GM13976 (cell line): ENCODE measurements at regions not wholly inside any gene's neighbourhood (a gene's known extent, or its start where the extent isn't known, plus 50 kb on each side); places are given as distances from the start of the nearest gene placed in this dataset.

ENCODE experiments used
- DNase-seq: peaks from one replicate; pipeline ENCODE4 v3.0.0; 2012; ENCODE audit warnings: low spot score
- in situ Hi-C: fragments of 300-500 bp; cut with MboI; formaldehyde crosslinking; loops from one replicate; pipeline ENCODE4 v1.12.0; 2022; ENCODE audit warnings: low sequenced_read_pairs, mixed read lengths, inconsistent platforms; ENCODE audit not compliant: unreplicated experiment
- TF ChIP-seq, protein P1 (sequence below): IDR thresholded peaks from 2 replicates; pipeline ENCODE4 v1.5.1; 2012; ENCODE audit warnings: borderline replicate concordance, mild to moderate bottlenecking; ENCODE audit not compliant: insufficient read depth; ENCODE audit errors: extremely low read depth, missing control alignments, control extremely low read depth

- DNase-seq, result no peak
- TF ChIP-seq, protein P1, sequence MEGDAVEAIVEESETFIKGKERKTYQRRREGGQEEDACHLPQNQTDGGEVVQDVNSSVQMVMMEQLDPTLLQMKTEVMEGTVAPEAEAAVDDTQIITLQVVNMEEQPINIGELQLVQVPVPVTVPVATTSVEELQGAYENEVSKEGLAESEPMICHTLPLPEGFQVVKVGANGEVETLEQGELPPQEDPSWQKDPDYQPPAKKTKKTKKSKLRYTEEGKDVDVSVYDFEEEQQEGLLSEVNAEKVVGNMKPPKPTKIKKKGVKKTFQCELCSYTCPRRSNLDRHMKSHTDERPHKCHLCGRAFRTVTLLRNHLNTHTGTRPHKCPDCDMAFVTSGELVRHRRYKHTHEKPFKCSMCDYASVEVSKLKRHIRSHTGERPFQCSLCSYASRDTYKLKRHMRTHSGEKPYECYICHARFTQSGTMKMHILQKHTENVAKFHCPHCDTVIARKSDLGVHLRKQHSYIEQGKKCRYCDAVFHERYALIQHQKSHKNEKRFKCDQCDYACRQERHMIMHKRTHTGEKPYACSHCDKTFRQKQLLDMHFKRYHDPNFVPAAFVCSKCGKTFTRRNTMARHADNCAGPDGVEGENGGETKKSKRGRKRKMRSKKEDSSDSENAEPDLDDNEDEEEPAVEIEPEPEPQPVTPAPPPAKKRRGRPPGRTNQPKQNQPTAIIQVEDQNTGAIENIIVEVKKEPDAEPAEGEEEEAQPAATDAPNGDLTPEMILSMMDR, result no peak
- in situ Hi-C loops, result no loop called here
Measured at GRCh38 chr2:65955259-65955658, 479.7 kb upstream of the MEIS1 start.

- TF ChIP-seq, protein P1, result no peak
- in situ Hi-C loops, result no loop called here
- DNase-seq, result no peak
Measured at GRCh38 chr2:65952966-65953761, 481.8 kb upstream of the MEIS1 start.

DNA sequence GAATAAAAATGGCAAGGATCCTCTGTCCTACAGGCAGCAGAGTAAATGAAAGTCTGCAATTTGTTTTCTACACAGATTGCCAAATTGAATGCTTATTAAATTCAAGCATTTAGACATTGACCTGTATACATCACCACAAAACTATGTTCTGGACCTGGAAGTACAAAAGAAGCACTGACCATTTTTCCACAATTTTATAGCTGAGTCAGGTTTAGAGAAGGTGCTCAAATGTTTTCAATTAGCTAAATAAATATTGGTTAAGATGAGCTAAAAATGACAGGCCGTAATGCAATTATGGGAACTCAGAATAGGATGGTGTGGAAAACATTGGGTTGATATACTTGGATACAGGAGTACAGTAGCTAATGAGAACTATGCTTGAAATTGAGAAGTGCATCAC is 490.7 kb upstream of the MEIS1 start:
- TF ChIP-seq, protein P1, result no peak
- no peak for DNase-seq
- in situ Hi-C loops, result no loop called here

- DNase-seq, result no peak
- TF ChIP-seq, protein P1, result no peak
- in situ Hi-C loops, result no loop called here
Measured at GRCh38 chr2:65943099-65943786, 491.7 kb upstream of the MEIS1 start.

- in situ Hi-C loops, result no loop called here
- DNase-seq, result no peak
- TF ChIP-seq, protein P1, result no peak
Measured at GRCh38 chr2:65940856-65941255, 494.1 kb upstream of the MEIS1 start.

DNA sequence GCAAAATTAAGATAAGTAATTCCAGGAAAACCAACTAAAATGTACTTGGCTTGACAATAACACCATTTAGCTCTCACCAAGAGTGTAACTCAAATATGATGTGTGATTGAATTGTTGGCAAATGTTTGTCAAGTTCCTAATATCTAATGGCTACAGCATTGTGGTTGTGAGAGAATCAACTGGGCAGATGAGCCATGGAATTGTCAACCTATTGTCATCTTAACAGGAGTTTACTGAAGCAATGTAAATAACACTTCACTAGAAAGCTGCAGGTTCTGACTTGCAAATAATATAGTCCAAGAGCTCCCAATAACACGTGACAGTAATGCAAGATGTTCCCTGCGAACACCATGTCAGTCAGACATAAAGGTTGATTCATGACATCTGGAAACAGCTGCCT is 495.2 kb upstream of the MEIS1 start:
- no peak for DNase-seq
- in situ Hi-C loops, result no loop called here
- TF ChIP-seq, protein P1, result no peak
